A673 (cell line): ENCODE measurements at regions not wholly inside any gene's neighbourhood (a gene's known extent, or its start where the extent isn't known, plus 50 kb on each side); places are given as distances from the start of the nearest gene placed in this dataset.

ENCODE experiments used
- CTCF ChIP-seq: fragments of 300-800, 200-600 bp; sonication (generic); conservative IDR thresholded peaks from 2 replicates; pipeline ENCODE4 v1.5.1; 2017; ENCODE audit warnings: low read depth, mild to moderate bottlenecking, antibody characterized with exemption, low read length, moderate library complexity, mixed read lengths
- EZH2 ChIP-seq: fragments of 200-600 bp; sonication (generic); IDR thresholded peaks from 2 replicates; pipeline ENCODE4 v1.6.1; 2017; ENCODE audit warnings: borderline replicate concordance, low read depth, mild to moderate bottlenecking, mixed read lengths, antibody characterized with exemption, low read length; ENCODE audit not compliant: poor library complexity, severe bottlenecking

GRCh38 chr5:141771031-141771430 is 89.0 kb upstream of the ARAP3 start:
- TF ChIP-seq CTCF (no peak), EZH2 (no peak)
